HUES48 (cell line): ENCODE measurements at regions not wholly inside any gene's neighbourhood (a gene's known extent, or its start where the extent isn't known, plus 50 kb on each side); places are given as distances from the start of the nearest gene placed in this dataset.

ENCODE experiments used
- H3K27ac ChIP-seq: one replicate; pipeline ENCODE4 v1.7.0; 2013; ENCODE audit warnings: low read depth, low read length, inconsistent platforms
- H3K27me3 ChIP-seq: 2 replicates; pipeline ENCODE4 v1.6.1; 2013; ENCODE audit warnings: mild to moderate bottlenecking, low read length; ENCODE audit not compliant: control insufficient read depth, insufficient read depth
- H3K36me3 ChIP-seq: 2 replicates; pipeline ENCODE4 v1.6.1; 2013; ENCODE audit warnings: low read length; ENCODE audit not compliant: control insufficient read depth, insufficient read depth
- H3K4me1 ChIP-seq: 2 replicates; pipeline ENCODE4 v1.6.1; 2013; ENCODE audit warnings: mild to moderate bottlenecking, low read length; ENCODE audit not compliant: control insufficient read depth, insufficient read depth
- H3K4me3 ChIP-seq: 2 replicates; pipeline ENCODE4 v1.5.1; 2013; ENCODE audit warnings: mild to moderate bottlenecking, low read depth, low read length
- H3K9ac ChIP-seq: 2 replicates; pipeline ENCODE4 v1.6.1; 2013; ENCODE audit warnings: mild to moderate bottlenecking, low read depth, low read length, moderate library complexity
- H3K9me3 ChIP-seq: 2 replicates; pipeline ENCODE4 v1.6.1; 2013; ENCODE audit warnings: low read length; ENCODE audit not compliant: control insufficient read depth, insufficient read depth

- Histone ChIP-seq H3K27ac (no peak overlapping the region), H3K4me1 (no peaks in the 10 kb centered on the region), H3K9me3 (no peaks in the 10 kb centered on the region), H3K36me3 (no peaks in the 10 kb centered on the region), H3K27me3 (no peaks in the 10 kb centered on the region), H3K9ac (no peak overlapping the region), H3K4me3 (no peak overlapping the region)
Measured at GRCh38 chr20:55291261-55291660, 714.1 kb downstream of the CBLN4 start.

- H3K4me1 ChIP-seq: no peaks in the 10 kb centered on the region
- no peaks in the 10 kb centered on the region for H3K9me3 ChIP-seq
Measured at GRCh38 chr20:55283889-55284288, 721.4 kb downstream of the CBLN4 start.

GRCh38 chr20:55273149-55273548, 732.2 kb downstream of the CBLN4 start:
- no peaks in the 10 kb centered on the region for H3K9me3 ChIP-seq
- H3K9ac ChIP-seq: no peak overlapping the region
- H3K27me3 ChIP-seq: no peaks in the 10 kb centered on the region
- H3K27ac ChIP-seq: no peak overlapping the region
- no peaks in the 10 kb centered on the region for H3K4me1 ChIP-seq
- H3K36me3 ChIP-seq: no peaks in the 10 kb centered on the region
- no peak overlapping the region for H3K4me3 ChIP-seq

More at GRCh38 chr20:55283889-55284288, 721.4 kb downstream of the CBLN4 start:
- Histone ChIP-seq H3K27ac (no peak overlapping the region), H3K4me3 (no peak overlapping the region), H3K36me3 (no peaks in the 10 kb centered on the region), H3K27me3 (no peaks in the 10 kb centered on the region), H3K9ac (no peak overlapping the region)

GRCh38 chr20:55271371-55271770, 733.9 kb downstream of the CBLN4 start:
- Histone ChIP-seq H3K27ac (no peak overlapping the region), H3K9me3 (no peaks in the 10 kb centered on the region), H3K9ac (no peak overlapping the region), H3K36me3 (no peaks in the 10 kb centered on the region), H3K4me1 (no peaks in the 10 kb centered on the region), H3K4me3 (no peak overlapping the region), H3K27me3 (no peaks in the 10 kb centered on the region)

GRCh38 chr20:55269913-55270312, 735.4 kb downstream of the CBLN4 start:
- Histone ChIP-seq H3K4me3 (no peak overlapping the region), H3K9ac (no peak overlapping the region), H3K27ac (no peak overlapping the region), H3K36me3 (no peaks in the 10 kb centered on the region), H3K4me1 (no peaks in the 10 kb centered on the region), H3K9me3 (no peaks in the 10 kb centered on the region), H3K27me3 (no peaks in the 10 kb centered on the region)

- Histone ChIP-seq H3K36me3 (no peaks in the 10 kb centered on the region), H3K4me3 (no peak overlapping the region), H3K4me1 (no peaks in the 10 kb centered on the region), H3K27ac (no peak overlapping the region), H3K9ac (no peak overlapping the region), H3K27me3 (no peaks in the 10 kb centered on the region), H3K9me3 (no peaks in the 10 kb centered on the region)
Measured at GRCh38 chr20:55266361-55266760, 739.0 kb downstream of the CBLN4 start.

GRCh38 chr20:55264703-55265239, 740.5 kb downstream of the CBLN4 start:
- no peaks in the 10 kb centered on the region for H3K27me3 ChIP-seq
- H3K9me3 ChIP-seq: no peaks in the 10 kb centered on the region
- H3K4me1 ChIP-seq: no peaks in the 10 kb centered on the region
- no peaks in the 10 kb centered on the region for H3K36me3 ChIP-seq
- no peak overlapping the region for H3K4me3 ChIP-seq
- H3K27ac ChIP-seq: no peak overlapping the region
- no peak overlapping the region for H3K9ac ChIP-seq

GRCh38 chr20:55258559-55258958, 746.8 kb downstream of the CBLN4 start:
- Histone ChIP-seq H3K9ac (no peak overlapping the region), H3K36me3 (no peaks in the 10 kb centered on the region), H3K9me3 (no peaks in the 10 kb centered on the region), H3K4me1 (no peaks in the 10 kb centered on the region), H3K27ac (no peak overlapping the region), H3K27me3 (no peaks in the 10 kb centered on the region), H3K4me3 (no peak overlapping the region)

- no peak overlapping the region for H3K9ac ChIP-seq
- H3K4me3 ChIP-seq: no peak overlapping the region
- H3K36me3 ChIP-seq: no peaks in the 10 kb centered on the region
- H3K4me1 ChIP-seq: no peaks in the 10 kb centered on the region
- peaks cover 10% of the 10 kb centered on the region; the same call in 1 of the 2 replicates for H3K27me3 ChIP-seq
- no peaks in the 10 kb centered on the region for H3K9me3 ChIP-seq
- no peak overlapping the region for H3K27ac ChIP-seq
Measured at GRCh38 chr20:55255016-55255415, 750.3 kb downstream of the CBLN4 start.

- Histone ChIP-seq H3K27me3 (peaks cover 10% of the 10 kb centered on the region; the same call in 1 of the 2 replicates), H3K9ac (no peak overlapping the region), H3K9me3 (no peaks in the 10 kb centered on the region), H3K4me1 (no peaks in the 10 kb centered on the region), H3K36me3 (no peaks in the 10 kb centered on the region), H3K27ac (no peak overlapping the region), H3K4me3 (no peak overlapping the region)
Measured at GRCh38 chr20:55253781-55254180, 751.5 kb downstream of the CBLN4 start.

GRCh38 chr20:55252521-55252920, 752.8 kb downstream of the CBLN4 start:
- no peaks in the 10 kb centered on the region for H3K36me3 ChIP-seq
- H3K27ac ChIP-seq: no peak overlapping the region
- peaks cover 10% of the 10 kb centered on the region; the same call in 1 of the 2 replicates for H3K27me3 ChIP-seq
- H3K9me3 ChIP-seq: no peaks in the 10 kb centered on the region
- H3K9ac ChIP-seq: no peak overlapping the region
- no peak overlapping the region for H3K4me3 ChIP-seq
- H3K4me1 ChIP-seq: no peaks in the 10 kb centered on the region
